H4 (cell line): ENCODE measurements at regions not wholly inside any gene's neighbourhood (a gene's known extent, or its start where the extent isn't known, plus 50 kb on each side); places are given as distances from the start of the nearest gene placed in this dataset.
"Not testable (repeated sequence)": the region's sequence is repeated elsewhere in the genome, so short reads cannot be mapped to it uniquely, and the experiment has no call there.

Source experiments
- DNase-seq: peaks from one replicate; pipeline ENCODE4 v3.0.0-alpha.2; 2015; ENCODE audit warnings: low spot score

DNA sequence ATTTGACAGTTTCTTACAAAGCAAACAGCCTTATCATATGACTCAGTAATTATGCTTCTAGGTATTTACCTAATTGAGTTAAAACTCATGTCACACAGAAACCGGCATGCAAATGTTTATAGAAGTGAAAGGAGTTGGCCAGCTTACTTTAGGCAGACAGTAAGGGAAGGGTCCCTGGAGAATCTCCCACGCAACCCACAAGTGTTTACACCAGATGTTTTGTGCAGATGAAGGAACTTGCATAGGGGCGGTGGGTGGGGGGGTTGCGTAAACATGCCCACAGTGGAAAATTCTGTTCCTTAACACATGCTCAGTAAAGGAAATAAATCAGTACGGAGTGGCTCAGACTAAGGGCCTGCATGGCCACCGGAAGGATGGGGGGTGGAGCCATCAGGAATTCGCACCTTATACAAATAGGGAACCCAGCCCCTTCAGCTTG is 330.5 kb upstream of the AADAT start:
- peak; percentile 90 for DNase-seq

DNA sequence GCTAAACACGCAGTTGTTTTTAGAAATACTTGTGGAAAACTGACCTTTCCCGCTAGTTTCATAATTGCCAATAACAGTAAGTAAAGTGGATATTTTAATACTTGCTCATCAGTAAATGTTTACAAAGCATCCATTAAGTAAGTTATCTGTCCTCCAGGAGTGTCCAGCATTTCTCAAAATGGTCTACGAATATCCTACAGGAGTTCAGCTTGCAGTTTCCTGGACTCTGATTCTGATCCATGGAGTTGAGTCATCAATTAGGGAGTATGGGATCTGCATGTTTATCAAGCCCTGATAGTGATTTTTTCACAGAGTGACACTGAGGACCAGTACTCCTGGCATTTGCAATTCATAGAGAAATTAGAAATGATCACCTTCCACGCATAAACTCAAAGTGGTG is 325.2 kb upstream of the AADAT start:
- DNase-seq, result no peak

DNA sequence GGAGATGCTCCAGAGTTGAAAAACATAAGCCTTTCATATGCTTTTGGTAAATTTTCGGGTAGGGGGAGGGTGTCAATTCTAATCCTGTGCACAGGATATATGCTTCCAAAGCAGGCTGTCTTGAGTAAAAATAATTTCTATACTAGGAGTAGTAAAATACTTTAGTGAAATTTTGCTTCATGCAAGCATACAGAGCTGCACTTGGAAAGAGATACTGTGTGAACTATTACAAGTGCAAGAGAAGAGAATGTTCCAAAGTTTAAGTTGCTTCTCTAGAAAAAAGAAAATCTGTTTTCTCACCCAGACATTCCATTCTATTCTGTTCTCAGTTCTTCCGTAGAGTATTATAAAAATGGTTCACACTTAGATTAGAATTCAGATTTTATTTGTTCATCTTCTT is 324.6 kb upstream of the AADAT start:
- no peak for DNase-seq

DNA sequence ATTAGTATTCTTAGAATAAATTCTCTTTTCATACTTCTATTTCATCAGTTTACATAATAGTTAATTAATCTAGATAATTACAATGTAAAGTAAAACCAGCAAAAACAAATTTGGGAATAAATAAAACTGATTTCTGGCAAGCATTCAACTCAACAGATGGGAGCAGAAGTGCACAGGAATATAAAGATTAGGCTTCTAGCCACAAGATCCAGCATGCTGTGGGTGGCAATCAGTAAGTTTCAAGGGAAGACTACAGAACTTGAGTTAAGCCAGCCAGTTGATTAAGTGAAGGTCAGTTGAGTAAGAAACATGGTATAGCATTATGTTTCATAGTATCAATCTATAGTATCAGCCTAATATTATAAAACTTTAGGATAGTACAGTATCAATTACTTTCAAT is 324.2 kb upstream of the AADAT start:
- DNase-seq, result no peak

DNA sequence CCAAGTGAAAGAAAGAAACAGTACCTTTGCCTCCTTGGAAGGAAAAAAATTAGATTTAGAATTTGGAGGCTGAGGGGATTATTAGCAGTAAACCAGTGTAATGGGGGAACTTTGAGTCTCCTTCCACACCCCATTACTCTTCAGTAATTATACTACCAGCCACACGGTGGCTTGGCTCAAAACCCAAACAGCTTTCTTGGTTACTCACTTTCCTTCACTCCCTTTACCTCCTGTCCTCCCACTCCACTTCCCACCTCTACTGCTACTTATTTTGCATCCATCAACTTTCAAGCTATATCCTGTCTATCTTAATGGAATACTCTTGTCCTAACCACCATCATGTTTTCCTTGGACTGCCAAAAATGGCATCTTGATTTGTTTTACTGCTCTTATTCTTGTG is 310.6 kb upstream of the AADAT start:
- peak; percentile 15 for DNase-seq

DNA sequence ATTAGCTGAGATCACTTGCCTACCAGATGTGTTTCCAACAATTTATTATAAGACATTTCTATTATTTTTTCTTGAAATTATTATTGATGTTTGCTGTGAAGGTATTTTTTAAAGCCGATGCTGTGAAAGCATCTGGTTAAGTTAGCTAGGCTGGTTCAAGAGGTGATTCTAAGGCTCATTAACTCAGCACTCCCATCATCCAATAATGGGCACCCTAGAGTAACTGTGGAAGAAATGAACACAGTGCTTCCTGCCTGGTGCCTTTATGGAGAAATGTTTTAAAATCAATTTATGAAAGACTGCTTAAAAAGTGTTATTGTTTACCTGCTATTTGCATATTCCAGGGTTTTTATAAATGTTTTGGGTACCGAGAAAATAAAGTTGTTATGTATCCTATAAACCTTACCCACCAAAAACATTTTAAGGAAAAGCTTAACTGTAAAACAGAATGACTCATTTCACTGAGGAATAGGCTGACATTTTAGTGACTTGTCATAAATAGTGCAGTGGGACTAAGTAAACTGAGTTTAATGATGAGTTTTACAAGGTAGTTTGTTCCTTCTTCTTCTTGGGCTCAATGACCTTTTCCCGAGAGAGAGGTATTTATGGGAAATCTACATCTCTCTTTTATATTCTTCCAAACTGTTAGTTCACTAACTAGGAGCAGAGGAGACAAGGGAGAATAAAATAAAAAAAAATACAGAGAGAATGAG is 310.0 kb upstream of the AADAT start:
- DNase-seq, result no peak

DNA sequence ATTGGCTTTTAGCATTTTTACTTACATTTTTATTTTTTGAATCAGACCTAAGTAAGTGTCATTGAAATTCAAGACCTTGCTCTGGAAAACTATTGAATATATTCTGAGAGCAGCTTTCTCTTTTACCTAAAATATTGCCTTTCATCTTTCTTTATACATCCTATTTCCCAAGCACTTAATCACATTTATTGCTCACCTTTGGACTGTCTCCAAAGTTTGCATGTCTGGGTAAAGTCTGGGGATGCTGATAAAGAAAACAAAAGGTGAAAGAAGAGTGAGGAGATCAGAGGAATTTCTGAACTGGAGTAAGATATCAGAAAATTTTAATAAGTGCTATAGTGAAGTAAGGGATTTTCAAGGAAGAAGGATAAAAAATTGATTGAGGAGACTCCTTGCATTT is 308.5 kb upstream of the AADAT start:
- no peak for DNase-seq

DNA sequence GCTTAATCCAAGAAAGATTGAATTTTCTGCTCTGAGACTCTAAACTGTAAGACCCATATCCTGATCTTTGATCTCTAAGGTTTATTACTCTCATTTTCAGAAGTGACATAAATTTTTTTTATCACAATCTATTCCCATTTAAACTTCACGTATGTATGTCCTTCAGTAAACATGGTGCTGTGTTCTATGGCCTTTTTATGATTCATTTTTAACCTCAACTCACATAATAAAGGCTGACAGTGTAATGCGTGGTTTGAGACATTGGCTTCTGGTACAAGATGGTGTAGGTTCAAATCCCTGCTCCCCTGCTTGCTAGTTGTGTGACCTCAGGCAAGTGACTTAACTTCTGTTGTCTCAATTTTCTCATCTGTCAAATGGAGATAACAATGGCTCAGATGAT is 306.0 kb upstream of the AADAT start:
- no peak for DNase-seq

DNA sequence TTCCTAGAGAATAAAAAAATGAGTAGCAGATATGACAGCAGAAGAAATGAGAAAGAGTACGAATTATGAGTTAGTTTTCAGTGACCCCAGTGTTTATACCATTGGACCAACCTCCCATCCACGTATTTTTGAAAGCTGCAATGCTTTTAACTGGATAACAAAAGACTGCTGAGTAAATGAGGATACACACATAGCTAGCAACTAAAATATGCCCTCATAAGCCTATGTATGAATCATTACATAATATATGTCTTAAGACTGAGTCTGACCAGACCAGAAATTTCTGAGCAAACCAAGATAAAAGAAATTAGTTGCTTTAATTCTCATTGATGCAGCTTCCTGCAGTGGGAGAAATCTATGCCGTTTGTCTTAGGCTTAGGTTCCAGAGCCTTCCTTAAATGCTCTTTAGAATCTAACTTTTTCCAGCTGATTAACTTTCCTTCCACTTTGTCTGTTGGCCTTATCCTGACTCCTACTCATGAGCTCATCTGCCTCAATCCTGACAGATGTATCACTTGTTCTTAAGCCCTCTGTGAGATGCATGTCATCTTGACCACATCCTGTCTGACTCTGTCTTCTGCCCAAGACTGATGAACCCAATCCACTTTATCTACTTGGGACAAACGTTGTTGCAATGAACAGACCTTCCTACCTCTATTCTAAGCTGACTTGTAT is 301.4 kb upstream of the AADAT start:
- peak; percentile 7 for DNase-seq

DNA sequence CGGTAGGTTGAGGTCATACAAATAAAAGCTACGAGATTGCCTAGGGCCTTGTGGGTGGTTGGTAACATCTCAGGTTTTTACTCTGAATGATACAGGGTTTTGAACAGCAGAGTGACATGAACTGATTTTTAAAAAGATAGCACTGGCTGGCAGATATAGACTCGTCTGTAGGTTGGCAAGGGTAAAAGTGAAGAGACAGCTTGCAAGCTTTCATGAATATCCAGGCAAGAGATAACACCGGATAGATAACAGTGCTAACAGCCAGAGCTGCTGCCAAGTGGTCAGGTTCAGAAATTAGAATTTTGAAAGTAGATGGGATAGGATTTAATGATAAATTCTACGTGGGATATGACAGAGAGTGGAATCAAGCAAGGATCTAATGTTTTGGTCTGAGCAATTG is 299.7 kb upstream of the AADAT start:
- no peak for DNase-seq

DNA sequence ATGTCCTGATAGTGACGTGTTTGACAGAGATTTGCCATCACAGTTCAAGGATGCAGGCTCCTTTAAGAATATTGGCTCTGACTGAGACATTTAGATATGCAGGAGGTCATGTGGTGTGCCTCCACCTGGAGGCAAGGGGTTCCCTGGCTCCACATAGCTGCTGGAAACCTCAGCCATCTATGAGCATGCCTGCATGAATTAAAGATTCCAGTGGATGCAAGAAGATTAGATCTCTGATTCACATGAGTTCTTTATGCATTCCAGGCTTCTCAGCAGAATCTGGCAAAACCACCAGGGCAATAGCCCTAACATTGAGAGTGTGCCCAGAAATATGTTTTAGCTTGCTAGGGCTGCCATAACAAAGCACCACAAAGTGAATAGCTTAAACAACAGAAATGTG is 298.5 kb upstream of the AADAT start:
- no peak for DNase-seq

DNA sequence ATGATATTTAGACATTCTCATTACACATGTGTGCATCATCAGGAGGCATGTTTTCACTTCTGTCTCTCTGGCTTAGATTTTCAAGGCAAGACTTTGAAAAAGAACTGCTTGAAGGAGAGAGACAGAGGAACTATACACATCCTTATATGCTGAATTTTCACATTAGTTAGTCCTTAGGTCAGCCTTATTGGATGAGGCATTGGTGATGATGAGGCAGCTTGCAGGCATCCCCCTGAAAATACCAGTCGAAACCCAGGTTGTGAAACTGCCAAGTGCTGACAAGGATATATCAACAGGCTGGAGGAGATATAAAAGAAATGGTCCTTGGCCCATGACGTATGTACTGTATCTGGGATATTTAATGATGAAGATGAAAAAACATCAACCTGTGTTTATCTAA is 297.2 kb upstream of the AADAT start:
- no peak for DNase-seq

DNA sequence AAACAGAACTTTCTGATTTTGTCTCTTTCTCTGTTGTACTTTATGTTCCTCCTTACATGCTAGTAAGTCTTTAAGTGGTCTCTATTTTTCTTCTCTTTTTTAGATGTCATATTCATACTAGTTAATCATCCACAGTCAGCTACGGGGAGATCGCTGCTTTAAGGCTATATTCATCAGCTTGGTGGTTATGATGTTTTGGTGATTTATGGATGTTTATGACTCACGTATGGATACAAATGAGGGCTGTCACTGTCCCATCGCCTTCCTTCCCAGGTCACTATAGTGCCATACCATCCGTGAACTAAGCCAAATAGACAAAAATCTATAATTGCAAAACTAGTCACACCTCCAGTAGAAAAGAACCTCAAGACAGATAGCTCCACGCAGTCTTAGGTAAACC is 296.8 kb upstream of the AADAT start:
- DNase-seq, result no peak

DNA sequence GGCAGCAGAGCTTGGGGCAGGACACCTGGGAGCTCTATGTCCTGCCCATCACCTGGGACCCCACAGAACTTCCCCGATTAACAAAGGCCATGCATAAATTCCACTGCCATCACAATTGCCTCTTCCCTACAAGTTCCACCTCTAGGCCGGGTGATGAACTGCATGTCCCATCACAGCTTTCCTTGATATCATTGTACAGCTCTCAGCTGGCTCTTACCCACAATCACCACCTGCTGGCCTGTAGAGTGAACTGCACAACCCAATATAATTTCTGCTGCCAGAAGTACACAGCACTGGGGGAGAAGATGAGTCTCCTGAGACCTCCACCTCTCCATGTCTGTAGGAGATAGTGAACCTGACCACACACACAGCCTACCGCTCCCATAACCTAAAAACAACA is 285.0 kb upstream of the AADAT start:
- DNase-seq, result peak; percentile 48

DNA sequence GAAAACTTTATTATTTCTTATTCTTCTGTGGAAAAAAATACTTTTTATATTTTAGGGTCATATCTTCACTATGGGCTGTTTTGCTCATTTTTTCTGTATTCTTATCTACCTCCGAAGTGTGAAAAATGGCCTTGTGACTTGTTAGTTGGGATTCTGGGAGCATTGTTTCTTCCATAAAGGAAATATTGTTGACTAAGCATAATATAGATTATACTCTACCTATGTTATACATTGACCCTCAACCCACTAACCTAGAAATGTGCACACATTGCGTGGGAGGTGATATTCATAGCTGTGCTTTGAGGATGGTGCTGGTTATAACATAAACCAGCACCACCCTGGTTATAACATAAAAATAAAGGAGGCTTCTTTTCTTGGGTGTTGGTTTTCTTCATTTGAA is 259.2 kb upstream of the AADAT start:
- no peak for DNase-seq

DNA sequence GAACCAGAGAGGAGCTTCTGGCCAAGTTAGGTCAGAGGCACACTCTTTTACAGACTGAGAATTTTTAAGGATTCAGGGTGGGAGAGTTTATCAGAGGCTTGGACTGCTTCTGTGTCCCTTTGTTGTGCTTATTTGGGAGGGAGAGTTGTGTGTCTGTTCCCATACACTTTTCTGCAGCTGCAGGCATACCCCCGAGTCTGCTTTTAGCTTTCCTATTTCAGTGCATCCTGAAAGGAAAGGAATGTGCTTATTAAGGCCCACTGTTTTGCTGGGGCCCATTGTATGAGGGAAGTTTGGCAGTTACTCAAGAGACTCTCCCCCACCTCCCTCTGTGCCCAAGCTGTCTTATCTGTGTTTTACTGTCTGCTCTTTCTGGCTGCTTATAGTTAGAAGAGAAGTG is 257.4 kb upstream of the AADAT start:
- DNase-seq, result not testable (repeated sequence)

DNA sequence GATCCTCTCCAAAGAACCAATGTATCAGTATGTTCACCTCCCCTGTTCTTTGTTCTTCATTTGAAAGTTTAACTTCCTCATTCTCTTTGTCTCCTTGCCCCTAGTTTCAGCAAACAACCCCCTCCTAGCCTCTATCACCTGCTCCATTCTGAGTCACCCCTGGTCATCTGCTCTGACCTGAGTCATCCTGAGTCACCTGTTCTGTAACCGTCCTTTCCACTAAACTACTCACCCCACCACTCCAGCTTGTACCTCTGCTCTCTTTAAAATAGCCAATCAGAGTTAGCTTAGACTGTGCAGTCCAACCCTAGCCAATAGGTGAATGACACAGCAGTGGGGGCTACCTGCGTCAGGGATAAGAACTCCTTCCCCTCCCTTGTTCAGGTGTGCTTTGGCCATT is 249.8 kb upstream of the AADAT start:
- no peak for DNase-seq

DNA sequence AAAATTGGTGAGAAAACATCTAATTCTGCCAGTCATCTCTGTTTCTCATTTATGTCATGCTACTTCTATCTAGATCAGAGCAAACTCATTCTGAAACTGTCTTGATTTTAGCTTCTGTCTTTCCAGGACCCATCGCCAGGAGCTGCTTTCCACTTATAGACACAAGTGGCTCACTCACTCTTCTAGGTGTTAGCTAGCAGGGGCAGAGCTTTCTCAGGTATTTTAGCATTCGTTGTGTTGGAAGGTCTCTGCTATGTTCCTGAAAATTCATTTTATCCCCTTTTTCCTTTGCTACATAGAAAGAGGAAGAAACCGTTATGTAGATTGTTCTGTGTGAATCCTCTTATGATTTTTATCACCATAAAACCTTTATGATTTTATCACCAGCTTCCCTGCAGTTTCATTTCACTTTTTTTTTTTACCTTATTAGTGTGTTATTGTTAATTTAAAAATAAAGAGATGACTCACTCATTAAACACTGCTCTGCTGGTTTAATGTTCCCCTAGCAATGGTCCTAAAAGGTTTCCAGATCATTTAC is 246.6 kb upstream of the AADAT start:
- no peak for DNase-seq

DNA sequence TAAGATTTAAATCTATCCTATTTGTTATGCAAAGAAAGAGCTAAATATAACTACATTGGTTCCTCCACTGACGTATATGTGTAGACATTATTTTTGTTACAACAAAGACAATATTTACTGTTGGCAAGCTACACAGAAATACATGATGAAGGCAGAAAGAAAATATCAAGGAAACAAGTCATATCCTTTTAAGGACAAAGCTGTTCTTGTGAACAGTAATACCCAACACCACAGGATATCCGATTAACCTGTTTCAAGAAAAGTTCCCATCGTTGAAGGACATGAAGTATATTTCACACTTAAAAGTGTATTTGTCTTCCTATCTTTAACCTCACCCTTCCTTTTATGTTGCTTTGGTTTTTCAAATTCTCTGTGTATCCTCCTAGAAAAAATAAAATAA is 235.8 kb upstream of the AADAT start:
- no peak for DNase-seq

DNA sequence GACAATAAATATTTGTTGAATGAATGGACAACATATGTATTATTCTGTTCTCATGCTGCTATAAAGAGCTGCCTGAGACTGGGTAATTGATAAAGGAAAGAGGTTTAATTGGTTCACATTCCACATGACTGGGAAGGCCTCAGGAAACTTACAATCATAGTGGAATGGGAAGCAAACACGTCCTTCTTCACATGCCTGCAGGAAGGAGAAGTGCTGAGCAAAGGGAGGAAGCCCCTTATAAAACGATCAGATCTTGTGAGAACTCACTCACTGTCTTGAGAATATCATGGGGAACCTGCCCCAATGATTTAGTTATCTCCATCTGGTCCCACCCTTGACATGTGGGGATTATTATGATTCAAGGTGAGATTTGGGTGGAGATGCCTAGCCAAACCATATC is 233.9 kb upstream of the AADAT start:
- DNase-seq, result no peak

DNA sequence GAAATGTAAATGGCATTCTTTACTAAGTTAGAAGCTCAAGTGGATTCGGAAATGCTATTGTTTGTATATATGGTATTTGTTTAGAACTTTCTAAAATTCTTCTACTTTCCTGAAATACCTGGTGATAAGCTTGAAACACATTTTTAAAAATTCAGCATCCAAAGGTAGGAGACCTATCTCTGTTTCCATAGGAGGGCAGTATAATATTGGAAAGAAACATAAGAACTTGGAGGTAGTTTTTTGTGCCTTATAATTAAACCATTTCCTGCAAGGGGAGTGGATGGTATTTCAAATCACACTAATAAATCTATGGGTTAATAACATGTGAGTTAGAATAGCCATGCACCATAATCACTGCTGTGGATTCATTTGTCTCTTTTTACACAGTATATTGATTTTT is 217.4 kb upstream of the AADAT start:
- DNase-seq, result no peak

DNA sequence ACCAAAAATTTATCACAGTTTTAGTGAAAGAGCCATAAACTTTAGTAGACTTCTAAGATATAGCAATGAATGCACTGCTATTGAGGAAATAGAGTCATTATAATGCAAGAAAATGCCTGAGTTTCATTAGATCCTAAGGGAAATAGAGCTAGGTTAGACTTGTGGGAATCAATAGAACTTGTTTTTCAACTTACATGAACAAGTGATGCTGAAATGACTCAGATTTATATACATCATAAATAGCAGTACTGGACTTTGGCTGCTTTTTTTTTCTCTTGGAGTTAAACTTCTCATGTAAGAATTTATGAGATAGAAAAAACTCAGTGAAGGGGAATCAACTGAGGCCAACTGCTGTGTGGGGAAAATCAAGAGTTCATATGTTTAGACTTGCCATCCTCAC is 216.5 kb upstream of the AADAT start:
- DNase-seq, result no peak

DNA sequence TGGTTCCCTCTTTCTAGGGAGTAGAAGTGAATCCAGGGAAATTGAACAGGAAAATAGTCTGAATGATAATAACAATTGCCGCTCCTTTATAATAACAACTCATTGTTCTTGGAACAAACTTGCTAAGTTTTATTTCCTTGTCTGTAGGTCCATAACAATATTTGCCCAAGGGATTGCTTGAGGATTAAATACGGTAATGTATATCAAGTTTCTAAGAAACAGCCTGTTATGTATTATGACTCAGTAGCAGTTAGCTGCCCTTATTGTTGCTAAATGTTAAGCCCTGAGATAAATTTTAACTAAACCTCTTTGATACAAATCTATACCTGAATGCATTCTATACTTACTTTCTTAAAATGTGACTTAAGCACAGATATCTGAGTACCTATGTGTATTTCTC is 215.9 kb upstream of the AADAT start:
- no peak for DNase-seq

DNA sequence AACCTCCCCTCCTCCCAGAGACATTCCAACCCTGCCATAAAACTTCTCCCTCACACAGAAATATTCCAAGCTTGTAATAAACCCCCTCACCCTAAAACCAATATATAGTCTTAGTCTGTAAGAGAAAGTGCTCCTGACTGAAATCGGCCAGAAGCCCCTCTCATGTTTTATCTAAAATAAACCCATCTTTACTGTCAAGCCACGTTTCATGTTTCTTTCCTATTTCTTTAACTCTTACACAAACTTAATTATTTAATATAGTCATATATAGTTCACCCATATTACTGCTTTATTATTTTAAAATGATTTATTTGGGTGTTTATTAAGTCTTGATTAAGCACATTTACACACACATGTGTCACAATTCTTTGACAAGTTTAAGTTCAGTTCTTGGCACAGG is 191.3 kb upstream of the AADAT start:
- DNase-seq, result no peak
